ENCODE measurements at regions not wholly inside any gene's neighbourhood (a gene's known extent, or its start where the extent isn't known, plus 50 kb on each side); places are given as distances from the start of the nearest gene placed in this dataset.

DNA sequence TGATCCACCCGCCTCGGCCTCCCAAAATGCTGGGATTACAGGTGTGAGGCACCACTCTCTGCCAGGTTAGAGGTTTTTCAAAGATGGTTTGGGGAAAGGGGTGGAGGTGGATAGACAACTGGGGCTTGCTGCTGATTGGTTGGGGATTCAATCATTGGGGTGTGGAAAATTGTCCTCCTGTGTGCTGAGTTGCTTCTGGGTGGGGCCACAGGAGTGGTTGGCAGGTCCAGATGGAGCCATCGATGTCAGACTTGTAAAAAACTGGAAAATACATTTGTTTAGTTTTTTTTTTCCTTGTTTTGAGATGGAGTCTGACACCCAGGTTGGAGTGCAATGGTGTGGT is 61.9 kb upstream of the CLINT1 start:
- TF ChIP-seq, protein P1, sequence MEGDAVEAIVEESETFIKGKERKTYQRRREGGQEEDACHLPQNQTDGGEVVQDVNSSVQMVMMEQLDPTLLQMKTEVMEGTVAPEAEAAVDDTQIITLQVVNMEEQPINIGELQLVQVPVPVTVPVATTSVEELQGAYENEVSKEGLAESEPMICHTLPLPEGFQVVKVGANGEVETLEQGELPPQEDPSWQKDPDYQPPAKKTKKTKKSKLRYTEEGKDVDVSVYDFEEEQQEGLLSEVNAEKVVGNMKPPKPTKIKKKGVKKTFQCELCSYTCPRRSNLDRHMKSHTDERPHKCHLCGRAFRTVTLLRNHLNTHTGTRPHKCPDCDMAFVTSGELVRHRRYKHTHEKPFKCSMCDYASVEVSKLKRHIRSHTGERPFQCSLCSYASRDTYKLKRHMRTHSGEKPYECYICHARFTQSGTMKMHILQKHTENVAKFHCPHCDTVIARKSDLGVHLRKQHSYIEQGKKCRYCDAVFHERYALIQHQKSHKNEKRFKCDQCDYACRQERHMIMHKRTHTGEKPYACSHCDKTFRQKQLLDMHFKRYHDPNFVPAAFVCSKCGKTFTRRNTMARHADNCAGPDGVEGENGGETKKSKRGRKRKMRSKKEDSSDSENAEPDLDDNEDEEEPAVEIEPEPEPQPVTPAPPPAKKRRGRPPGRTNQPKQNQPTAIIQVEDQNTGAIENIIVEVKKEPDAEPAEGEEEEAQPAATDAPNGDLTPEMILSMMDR (IDR thresholded peaks at IDR 0.05; ENCODE audit: insufficient read depth, low read length): no peak
- TF ChIP-seq POLR2AphosphoS5 (IDR thresholded peaks at IDR 0.05; ENCODE audit: low read depth): no peak
- TF ChIP-seq, protein P2, sequence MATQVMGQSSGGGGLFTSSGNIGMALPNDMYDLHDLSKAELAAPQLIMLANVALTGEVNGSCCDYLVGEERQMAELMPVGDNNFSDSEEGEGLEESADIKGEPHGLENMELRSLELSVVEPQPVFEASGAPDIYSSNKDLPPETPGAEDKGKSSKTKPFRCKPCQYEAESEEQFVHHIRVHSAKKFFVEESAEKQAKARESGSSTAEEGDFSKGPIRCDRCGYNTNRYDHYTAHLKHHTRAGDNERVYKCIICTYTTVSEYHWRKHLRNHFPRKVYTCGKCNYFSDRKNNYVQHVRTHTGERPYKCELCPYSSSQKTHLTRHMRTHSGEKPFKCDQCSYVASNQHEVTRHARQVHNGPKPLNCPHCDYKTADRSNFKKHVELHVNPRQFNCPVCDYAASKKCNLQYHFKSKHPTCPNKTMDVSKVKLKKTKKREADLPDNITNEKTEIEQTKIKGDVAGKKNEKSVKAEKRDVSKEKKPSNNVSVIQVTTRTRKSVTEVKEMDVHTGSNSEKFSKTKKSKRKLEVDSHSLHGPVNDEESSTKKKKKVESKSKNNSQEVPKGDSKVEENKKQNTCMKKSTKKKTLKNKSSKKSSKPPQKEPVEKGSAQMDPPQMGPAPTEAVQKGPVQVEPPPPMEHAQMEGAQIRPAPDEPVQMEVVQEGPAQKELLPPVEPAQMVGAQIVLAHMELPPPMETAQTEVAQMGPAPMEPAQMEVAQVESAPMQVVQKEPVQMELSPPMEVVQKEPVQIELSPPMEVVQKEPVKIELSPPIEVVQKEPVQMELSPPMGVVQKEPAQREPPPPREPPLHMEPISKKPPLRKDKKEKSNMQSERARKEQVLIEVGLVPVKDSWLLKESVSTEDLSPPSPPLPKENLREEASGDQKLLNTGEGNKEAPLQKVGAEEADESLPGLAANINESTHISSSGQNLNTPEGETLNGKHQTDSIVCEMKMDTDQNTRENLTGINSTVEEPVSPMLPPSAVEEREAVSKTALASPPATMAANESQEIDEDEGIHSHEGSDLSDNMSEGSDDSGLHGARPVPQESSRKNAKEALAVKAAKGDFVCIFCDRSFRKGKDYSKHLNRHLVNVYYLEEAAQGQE (IDR thresholded peaks at IDR 0.05; ENCODE audit: insufficient replicate concordance, low read depth): no peak
- no peak for TF ChIP-seq SPI1 (IDR thresholded peaks at IDR 0.05; ENCODE audit: borderline replicate concordance, low read depth)
- TF ChIP-seq GABPA (IDR thresholded peaks at IDR 0.05; ENCODE audit: low read depth): no peak
- H3K4me3 ChIP-seq (replicated peaks; ENCODE audit: insufficient read depth, low read length): no peak overlapping the region
- no peaks in the 10 kb centered on the region for H3K27me3 ChIP-seq (ENCODE audit: insufficient read depth, poor library complexity, severe bottlenecking)
- H3K27ac ChIP-seq (replicated peaks): no peak overlapping the region
- DNase-seq (ENCODE audit: low read depth in 1 of 2, low spot score in 1 of 2): no peak

DNA sequence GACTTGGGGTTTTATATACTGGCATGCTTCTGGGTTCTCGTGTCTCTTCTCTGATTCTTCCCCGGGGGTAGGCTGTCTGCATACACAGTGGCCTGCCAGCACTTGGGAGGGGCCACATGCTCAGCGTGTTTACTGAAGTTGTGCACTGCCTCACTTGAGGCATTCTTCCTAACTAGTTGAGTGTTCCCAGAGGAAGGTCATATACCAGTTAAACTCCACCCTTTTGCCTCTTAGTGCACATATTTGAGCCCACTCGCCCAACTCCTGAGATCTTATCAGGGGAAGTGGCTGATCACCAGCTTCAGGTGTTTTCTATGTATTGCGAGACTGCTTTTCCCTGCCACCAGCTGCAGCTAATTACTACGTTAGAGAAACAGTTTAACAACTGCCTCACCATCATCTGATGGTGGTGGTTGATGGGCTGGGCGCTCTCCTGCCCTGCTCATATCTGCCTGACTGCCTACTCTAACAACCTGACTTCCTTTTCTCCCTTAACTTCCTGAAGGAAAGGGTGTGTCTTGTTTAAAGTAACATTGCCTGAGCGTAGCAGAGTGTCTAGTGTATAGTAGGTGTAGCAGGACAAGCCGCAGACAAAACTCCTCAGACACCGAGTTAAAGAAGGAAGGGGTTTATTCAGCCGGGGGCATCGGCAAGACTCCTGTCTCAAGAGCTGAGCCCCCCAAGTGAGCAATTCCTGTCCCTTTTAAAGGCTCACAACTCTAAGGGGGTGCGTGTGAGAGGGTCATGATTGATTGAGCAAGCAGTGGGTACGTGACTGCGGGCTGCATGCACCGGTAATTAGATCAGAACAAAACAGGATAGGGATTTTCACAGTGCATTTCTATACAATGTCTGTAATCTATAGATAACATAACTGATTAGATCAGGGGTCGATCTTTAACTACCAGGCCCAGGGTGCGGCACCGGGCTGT is 60.1 kb upstream of the CLINT1 start:
- no peaks in the 10 kb centered on the region for H3K27me3 ChIP-seq (ENCODE audit: insufficient read depth, poor library complexity, severe bottlenecking)
- TF ChIP-seq POLR2AphosphoS5 (IDR thresholded peaks at IDR 0.05; ENCODE audit: low read depth) (no peak), SPI1 (IDR thresholded peaks at IDR 0.05; ENCODE audit: borderline replicate concordance, low read depth) (no peak), GABPA (IDR thresholded peaks at IDR 0.05; ENCODE audit: low read depth) (no peak)
- TF ChIP-seq, protein P1 (IDR thresholded peaks at IDR 0.05; ENCODE audit: insufficient read depth, low read length): no peak
- TF ChIP-seq, protein P2 (IDR thresholded peaks at IDR 0.05; ENCODE audit: insufficient replicate concordance, low read depth): no peak
- peak in 1 of 2 experiments; percentile 21 for DNase-seq (ENCODE audit: low read depth in 1 of 2, low spot score in 1 of 2)
- H3K27ac ChIP-seq (replicated peaks): 0 out of 2 replicates have a peak overlapping the region, but pooled peaks have one; percentile 5
- H3K4me3 ChIP-seq (replicated peaks; ENCODE audit: insufficient read depth, low read length): no peak overlapping the region

DNA sequence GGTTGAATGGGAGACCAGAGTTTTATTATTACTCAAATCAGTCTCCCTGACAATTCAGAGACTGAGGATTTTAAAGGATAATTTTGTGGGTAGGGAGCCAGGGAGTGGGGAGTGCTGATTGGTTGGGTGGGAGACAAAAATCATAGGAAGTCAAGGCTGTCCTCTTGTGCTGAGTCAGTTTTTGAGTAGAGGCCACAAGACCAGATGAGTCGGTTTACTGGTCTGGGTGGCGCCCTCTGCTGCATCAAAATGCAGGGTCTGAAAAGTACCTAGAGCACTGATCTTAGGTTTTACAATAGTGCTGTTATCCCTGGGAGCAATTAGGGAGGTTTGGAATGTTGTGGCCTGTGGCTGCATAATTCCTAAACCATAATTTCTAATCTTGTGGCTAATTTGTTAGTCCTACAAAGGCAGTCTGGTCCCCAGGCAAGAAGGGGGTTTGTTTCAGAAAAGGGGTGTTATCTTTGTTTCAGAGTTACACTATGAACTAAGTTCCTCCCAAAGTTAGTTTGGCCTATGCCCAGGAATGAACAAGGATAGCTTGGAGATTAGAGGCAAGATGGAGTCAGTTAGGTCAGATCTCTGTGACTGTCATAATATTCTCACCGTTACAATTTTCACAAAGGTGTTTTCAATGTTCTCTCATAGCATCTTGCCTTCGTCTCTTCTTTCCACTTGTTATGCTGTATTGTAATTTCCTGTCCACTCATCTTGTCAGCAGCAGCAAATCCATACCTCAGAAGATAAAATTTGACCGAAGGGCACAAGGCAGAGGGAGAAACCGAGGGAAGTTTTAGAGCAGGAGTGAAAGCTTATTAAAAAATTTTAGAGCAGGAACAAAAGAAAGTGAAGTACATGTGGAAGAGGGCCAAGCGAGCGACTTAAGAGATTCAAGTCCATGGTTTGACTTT is 59.2 kb upstream of the CLINT1 start:
- TF ChIP-seq, protein P1 (IDR thresholded peaks at IDR 0.05; ENCODE audit: insufficient read depth, low read length): peak; percentile 33
- no peak for TF ChIP-seq POLR2AphosphoS5 (IDR thresholded peaks at IDR 0.05; ENCODE audit: low read depth)
- Histone ChIP-seq H3K27ac (replicated peaks) (no peak overlapping the region), H3K27me3 (ENCODE audit: insufficient read depth, poor library complexity, severe bottlenecking) (no peaks in the 10 kb centered on the region), H3K4me3 (replicated peaks; ENCODE audit: insufficient read depth, low read length) (no peak overlapping the region)
- DNase-seq (ENCODE audit: low read depth in 1 of 2, low spot score in 1 of 2): peak in 1 of 2 experiments; percentile 75

Data from HL-60 (cell line).